ENCODE measurements at regions not wholly inside any gene's neighbourhood (a gene's known extent, or its start where the extent isn't known, plus 50 kb on each side); places are given as distances from the start of the nearest gene placed in this dataset.
A peak's percentile ranks its signal among the peaks of the same experiment; 100 is the strongest.
"Not testable (repeated sequence)": the region's sequence is repeated elsewhere in the genome, so short reads cannot be mapped to it uniquely, and the experiment has no call there.

DNA sequence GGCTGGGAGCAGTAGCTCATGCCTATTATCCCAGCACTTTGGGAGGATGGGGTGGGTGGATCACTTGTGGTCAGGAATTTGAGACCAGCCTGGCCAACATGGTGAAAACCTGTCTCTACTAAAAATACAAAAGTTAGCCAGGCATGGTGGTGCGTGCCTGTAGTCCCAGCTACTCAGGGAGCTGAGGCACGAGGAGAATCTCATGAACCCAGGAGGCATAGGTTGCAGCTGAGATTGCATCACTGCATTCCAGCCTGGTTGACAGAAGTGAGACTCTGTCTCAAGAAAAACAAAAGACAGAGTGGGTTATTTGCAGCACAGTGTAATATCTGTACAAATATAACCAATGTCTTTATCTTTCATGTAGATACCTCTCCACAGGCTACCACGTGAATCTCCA lies 606.2 kb upstream of the CITED2 start:
- not testable (repeated sequence) for DNase-seq (ENCODE audit: low read depth in 4 of 4, low spot score in 3 of 4)

DNA sequence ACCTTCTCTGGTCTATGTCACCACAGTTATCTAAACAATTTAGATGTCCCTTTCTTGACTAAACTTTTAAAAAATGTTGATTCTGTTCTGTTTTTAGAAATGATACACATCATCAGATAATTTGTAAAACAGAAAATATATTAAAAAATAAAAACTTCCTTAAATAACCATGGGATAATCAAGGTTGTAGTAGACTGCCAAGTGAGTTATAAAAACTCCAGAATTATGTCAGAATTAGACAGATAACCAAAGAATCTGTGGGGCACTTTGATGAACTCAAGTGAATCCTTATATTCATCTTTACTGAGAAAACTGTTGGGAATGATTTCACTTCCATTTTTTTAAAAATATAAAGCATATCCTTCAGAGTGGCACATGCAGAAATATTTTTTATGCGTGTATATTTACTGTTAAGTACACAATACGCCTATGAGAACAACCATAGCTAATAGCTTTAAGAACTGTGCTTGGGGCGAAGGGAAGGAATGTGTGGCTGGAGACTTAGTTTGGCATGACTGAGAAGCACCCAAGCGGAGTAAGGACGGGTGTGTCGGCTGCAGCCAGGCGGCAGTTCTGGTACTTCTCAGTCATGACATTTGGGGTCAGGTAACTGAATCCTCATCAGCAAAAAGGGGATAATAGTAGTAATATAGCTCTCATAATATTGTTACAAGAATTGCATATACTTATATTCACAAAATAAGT lies 604.7 kb upstream of the CITED2 start:
- DNase-seq (ENCODE audit: low read depth in 4 of 4, low spot score in 3 of 4) = peak in 1 of 4 donors; percentile 68

DNA sequence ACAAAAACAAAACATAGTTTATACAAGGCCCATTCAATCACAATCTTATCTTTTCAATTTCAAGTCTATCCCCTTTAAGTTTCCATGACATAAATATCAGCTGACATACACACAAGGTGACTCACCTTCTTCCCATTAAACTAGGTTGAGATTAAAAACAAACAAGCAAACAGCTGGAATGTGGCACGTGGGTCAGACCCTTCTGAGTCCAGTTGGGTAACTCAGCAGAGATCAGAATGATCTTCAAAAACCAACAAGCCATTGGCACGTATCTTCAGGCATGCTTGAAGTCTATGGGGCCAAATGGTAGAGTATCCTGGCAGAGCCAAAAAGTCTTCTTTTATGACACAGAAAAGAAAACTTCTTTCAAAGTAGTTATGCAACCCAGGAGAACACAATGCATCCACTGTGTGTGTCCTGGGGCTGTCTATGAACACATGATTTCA lies 603.5 kb upstream of the CITED2 start:
- no peak for DNase-seq (ENCODE audit: low read depth in 4 of 4, low spot score in 3 of 4)

DNA sequence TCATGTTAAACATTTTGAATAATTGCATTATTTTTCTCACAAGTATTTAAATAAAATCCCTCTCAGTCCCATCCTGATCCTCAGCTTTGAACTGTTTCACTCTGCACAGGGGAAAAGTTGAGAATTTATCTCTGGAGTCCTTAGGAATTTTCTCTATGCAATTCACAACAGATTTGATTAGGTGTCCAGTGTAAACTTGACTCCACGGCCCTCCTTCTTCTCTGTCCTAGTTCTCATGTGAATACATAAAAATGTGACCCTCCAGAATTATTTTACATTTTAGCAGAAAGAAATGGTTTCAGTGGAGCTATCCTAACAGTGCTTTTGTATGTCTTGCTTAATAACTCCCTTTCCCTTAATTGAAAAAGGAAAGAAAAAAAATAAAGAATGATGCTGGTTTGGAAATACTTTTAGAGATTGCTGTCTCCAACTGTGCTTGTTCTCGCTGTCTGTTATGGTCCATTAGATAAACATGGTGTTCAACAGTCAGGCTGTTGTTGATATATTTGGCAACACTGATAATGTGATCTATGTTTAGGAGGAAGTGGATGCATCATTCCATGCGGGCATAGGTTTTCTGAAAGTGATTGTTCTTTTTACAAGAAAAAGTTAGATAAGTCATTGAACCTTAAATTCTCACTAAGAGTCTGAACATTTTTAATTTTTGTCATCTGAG lies 599.4 kb upstream of the CITED2 start:
- DNase-seq (ENCODE audit: low read depth in 4 of 4, low spot score in 3 of 4) = no peak

DNA sequence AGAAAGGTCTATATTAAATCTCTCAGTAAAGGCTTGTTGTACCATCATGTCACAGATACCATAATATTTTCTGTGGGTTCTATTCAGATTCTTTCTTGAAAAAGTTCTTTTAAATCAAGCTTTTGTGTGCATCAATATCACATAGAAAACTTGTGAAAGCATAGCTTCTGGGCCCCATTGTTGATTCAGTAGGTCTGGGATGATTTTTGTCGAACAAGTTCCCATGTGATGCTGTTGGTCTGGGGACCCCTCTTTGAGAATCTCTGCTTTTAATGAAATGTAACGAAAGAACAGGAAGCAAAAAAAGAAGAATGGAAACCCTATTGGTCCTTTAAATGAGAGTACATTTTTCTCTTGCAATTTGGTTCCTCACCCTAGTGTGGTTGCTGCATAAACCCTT lies 597.7 kb upstream of the CITED2 start:
- DNase-seq (ENCODE audit: low read depth in 4 of 4, low spot score in 3 of 4) = no peak

DNA sequence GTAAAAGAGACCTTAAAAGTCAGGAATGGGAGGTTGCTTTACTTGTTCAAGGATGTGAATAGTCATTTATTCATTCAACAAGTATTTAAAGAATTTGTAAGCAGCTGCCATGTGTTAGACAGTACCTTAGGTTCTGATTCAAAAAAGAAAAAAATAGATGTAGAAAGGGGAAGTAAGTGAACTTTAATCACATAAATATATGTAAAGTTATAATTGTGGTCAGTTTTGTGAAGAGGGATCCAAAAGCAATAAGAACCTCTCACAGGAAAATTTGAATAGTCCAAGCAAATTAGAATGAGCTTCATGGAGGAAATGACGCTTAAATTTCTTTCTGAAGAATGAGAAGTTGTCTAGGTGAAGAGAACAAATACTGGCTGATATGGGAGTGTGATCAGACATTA lies 596.1 kb upstream of the CITED2 start:
- no peak for DNase-seq (ENCODE audit: low read depth in 4 of 4, low spot score in 3 of 4)

DNA sequence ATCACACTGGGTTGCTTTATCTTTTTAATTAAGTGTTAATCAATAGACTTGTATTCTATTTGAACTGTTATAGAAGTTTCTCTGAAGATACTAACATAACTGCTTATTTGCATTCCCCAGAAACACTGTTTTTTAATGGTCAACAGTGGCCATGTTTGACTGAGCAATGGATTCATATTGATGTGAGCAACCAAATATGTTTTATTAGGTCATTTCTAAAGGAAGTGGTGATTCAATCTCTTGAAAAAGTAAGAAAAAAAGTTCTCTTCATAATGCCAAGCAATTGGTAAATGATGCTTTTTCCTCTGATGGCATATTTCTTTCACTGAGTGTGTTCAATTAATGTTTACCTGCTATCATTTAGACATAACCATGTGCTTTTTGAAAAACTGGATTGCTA lies 593.0 kb upstream of the CITED2 start:
- no peak for DNase-seq (ENCODE audit: low read depth in 4 of 4, low spot score in 3 of 4)

DNA sequence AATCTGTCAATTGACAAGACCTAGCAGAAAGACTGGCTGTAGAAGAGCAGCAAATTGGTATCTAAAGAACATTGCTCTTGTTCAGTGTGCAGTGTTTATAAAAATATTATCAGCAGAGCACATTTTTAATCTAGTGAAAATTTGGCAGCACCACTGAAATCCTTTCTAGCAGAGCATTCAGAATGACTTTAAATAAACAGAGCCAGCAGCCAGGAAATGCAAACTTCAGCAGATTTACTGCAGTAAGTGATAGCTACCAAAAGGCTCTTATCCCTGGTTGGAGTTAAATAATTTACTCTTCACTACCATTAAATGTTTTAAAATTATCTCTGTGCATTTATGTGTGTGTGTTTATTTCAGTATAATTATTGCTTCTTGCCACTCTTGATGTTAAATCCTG lies 590.9 kb upstream of the CITED2 start:
- DNase-seq (ENCODE audit: low read depth in 4 of 4, low spot score in 3 of 4) = no peak

DNA sequence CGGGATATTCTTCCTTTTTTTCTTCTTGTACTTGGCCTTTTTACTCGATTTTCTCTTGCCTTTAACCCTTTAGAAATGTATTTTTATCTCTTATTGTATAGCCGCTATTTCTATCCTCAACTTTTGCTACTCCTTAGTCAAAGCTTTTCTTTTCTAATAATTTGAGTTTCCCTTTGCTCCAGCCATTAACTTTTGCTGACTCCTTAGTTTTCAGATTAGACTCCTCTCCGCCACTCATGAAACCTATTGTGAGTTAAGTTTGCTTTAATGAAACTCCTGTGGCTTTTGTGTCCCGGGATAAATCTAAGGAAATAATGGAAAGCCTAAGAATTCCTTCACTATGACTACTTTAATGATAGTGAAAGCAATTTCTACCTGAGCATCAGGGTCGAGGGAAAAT lies 590.3 kb upstream of the CITED2 start:
- DNase-seq (ENCODE audit: low read depth in 4 of 4, low spot score in 3 of 4) = no peak

DNA sequence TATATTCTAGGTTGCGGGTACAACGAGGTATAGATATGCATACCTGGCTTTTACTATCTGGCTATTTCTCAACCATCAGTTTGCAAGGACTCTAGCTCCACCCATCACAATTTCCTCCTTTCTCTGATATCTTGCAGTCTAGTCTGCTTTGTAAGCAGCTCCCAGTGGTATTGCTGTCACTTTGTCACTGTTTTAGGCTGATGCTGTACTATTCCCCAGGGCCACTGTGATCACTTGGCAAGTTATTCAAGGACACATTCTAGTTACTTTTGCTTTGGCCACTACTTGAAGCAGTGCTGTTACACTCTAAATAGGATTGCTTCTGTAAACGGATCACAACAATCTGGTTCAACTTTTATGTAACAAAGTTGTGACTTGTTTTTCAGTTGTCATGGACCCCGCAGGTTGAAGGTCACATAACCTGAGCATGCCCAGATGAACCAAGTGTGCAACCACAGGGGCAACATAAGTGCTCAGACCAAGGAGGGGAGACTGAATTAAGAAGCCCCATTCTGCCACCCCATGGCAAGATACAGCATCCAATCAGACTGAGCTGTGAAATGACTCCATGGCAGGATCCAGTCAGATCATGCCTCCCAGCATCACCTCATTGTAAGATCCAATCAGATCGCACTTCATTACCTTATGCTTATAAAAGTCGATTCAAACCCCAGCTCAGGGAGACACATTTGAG lies 588.4 kb upstream of the CITED2 start:
- no peak for DNase-seq (ENCODE audit: low read depth in 4 of 4, low spot score in 3 of 4)

DNA sequence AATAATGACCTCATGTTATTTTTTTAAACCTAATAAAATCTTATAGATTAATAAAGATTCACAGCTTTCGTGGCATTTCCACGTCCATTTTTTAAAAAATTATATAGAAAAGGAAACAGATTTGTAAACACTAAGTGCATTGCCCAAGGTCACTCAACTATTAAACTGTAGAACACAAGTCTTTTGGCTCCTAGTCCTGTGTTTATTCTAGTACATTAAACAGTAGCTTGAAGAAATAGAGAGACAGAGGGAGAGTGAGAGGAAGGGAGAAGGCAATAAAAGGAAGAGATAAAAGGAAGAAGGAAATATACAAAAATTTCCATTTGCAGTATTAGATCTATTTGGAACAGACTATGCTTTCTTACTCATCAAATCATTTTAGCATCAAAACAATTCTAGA lies 586.7 kb upstream of the CITED2 start:
- no peak for DNase-seq (ENCODE audit: low read depth in 4 of 4, low spot score in 3 of 4)

DNA sequence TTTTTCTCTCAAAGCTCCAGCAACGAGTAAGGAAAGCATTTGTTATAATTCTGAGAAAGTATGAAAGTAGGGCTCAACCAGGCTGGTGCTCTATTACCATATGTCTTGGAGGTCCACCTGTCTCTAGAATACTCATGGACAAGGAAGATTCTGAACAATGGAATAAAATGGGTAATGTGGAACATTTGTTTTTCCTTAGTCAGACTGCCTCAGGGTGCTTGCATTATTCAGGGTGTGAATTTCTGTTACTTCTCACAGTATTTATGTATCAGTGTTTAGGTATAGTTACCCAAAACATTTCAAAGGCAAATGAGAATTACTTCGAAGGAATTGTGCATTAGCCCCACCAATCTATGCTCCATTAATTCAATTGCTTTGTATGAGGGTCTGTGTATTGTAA lies 586.2 kb upstream of the CITED2 start:
- DNase-seq (ENCODE audit: low read depth in 4 of 4, low spot score in 3 of 4) = no peak

DNA sequence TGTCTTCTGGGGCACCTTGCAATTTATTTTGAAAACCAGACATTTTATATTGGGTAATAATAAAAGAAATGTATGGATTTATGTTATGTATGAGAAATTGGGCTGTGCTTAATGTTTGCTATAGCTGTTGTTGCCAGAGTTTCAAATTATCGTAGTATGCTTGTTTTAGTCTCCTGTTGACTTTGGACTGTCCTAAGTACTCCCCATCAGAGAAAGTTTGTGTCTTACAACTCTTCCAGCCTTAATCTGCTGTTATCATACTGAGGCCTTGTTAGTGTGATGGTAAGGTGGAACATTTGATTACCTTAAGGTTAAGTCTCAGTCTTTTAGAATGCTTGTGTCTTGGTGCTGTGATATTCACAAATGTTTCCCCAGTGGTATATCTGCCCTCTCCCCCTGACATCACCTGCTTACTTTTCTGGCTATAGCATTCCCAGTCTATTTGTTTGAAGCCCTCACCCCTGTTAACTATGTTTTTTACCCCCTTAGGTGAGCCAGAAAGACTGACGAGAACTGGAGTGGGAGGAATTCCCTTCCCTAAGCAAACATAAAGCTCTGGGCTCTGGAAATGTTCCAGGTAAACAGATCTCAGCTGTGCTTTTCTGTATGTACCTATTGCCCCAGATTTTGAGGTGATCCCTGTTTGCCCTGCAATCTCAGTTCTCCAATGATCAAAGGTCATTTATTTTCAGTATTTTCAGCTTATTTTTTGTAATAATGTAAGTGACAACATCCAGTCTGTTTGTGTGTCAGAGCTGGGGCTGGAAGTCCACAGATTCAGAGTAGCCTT lies 581.1 kb upstream of the CITED2 start:
- DNase-seq (ENCODE audit: low read depth in 4 of 4, low spot score in 3 of 4) = no peak

DNA sequence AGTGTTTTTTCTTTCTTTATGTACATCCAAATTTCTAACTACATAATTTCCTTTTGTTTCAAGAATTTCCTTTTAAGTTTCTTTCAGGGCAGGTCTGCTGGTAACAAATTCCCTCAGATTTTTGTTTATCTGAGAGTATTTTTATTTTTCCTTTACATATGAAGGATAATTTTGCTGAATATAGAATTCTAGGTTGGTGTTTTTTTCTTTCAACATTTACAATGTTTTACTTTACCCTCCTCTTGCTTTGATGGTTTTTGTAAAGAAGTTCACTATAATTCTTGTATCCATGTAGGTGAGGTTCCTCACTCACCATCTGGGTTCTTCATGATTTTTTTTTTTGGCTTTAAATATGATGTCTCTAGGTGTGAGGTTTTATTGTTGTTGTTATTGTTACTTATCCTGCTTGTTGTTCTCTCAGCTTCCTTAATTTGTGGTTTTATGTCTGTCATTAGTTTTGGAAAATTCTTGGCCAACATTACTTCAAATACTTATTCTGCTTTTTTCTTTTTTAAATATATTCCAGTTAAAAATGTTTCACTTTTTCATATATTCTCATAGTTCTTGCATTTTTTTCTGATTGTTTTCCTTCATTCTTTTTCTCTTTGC lies 580.1 kb upstream of the CITED2 start:
- DNase-seq (ENCODE audit: low read depth in 4 of 4, low spot score in 3 of 4) = no peak

DNA sequence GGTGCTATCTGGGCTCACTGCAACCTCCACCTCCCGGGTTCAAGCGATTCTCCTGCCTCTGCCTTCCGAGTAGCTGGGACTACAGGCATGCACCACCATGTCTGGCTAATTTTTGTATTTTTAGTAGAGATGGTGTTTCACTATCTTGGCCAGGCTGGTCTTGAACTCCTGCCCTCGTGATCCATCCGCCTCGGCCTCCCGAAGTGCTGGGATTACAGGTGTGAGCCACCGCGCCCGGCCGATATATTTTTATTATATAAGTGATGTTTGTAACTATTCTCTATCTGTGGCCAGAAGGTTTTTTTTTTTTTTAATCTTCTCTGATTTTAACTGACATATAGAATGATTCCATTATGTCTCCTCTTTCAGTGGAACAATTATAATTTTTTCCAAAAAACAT lies 579.3 kb upstream of the CITED2 start:
- DNase-seq (ENCODE audit: low read depth in 4 of 4, low spot score in 3 of 4) = not testable (repeated sequence)

DNA sequence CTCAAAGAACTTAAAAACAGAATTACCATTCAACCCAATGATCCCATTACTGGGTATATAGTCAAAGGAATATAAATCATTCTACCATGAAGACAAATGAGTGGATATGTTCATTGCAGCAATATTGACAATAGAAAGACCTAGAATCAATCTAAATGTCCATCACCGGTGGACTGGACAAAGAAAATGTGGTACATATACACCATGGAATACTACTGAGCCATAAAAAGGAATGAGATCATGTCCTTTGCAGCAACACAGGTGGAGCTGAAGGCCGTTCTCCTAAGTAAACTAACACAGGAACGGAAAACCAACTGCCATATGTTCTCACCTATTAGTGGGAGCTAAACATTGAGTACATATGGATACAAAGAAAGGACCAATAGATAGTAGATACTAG lies 576.7 kb upstream of the CITED2 start:
- no peak for DNase-seq (ENCODE audit: low read depth in 4 of 4, low spot score in 3 of 4)

DNA sequence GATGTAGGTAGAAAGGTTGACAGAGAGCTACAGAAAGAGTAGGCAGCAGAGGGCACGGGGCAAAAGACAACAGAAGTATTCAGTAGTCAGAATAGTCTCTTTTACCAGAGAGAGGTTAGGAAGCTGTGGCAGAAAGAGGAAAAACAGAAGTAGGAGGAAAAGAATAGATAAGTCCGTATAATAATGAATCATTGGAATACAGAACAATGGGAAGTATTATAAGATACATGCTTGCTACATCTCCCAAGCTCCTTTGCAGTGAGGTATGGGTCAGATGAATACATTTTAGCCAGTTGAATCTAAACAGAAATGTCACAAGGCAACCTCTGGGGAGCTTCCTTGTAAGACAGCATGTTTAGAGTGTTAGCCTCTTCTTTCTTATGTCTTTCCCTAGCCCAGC lies 570.5 kb upstream of the CITED2 start:
- no peak for DNase-seq (ENCODE audit: low read depth in 4 of 4, low spot score in 3 of 4)

DNA sequence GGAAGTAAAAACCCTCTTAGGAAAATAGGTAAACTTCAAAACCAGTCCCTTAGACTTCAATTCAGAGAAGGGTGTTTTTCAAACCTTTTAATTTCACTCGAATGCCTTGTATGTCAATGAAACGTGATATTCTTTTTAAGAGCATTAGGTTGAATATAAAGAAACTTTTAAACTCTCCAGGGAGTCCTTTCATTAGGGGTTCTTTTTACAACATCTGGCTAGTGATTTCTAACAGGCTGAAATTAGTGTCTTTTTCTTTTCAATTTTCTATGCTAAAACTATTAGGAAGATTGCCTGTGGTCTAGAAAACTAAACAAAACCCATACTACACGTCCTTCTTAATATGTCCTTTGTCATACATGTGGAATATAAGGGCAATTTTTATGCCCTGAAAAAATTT lies 569.7 kb upstream of the CITED2 start:
- no peak for DNase-seq (ENCODE audit: low read depth in 4 of 4, low spot score in 3 of 4)

DNA sequence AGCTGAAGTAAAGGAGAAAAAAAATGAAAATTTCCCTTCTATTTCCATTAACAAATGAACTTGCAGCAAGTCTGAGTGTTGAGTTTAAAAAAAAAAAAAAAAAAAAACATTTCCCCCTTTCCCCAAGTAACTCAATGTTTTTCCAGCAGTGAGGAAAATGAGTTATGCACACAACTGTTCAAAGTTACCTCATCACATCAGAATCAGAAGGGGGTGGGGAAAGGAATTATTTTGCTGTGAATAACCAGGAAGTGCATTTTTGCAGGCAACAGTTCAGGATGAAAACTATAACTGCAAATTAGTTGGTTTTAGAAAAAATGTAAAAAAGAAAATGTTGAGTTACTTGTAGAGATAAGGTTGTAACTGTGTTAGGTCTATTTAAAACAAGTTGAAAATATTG lies 568.9 kb upstream of the CITED2 start:
- peak in 1 of 4 donors; percentile 42 for DNase-seq (ENCODE audit: low read depth in 4 of 4, low spot score in 3 of 4)

DNA sequence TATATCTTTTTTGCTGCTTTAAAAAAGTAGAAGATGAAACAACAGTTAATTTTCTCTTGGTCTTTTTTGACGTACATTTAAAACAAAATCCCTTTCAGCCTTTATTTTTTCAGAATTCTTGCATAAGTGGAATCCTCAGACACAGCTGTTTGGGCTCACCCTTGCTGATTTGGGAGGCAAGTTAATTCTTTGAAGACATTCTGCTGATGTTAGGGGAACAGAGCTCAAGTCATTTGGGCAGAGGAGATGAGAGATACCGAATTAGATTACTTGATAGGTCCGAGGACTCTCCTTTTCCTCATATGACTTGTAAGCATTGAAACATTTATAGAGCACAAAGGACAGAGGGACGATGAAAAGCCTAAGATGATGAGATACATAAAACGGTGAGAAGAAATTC lies 567.9 kb upstream of the CITED2 start:
- no peak for DNase-seq (ENCODE audit: low read depth in 4 of 4, low spot score in 3 of 4)

DNA sequence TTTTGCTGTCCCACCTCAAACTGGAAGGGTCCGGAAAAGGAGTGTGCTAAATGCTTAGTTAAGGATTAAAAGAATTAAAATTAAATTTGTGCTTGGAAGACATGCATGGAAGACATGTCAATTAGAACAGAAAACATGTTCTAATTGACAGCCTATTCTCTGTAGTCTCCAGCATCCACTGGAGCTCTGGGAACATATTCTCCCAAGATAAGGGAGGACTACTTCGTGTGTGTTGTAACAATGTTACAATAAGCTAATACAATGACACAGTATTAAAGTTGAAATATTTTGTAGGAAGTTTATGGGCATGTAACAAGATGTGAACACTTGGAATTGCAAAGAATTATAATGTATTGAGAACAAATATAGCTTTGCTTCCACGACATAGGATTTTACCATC lies 567.4 kb upstream of the CITED2 start:
- DNase-seq (ENCODE audit: low read depth in 4 of 4, low spot score in 3 of 4) = no peak
